ENCODE measurements at regions not wholly inside any gene's neighbourhood (a gene's known extent, or its start where the extent isn't known, plus 50 kb on each side); places are given as distances from the start of the nearest gene placed in this dataset.
A peak's percentile ranks its signal among the peaks of the same experiment; 100 is the strongest.

- H3K4me3 ChIP-seq, result no peak overlapping the region
- no peaks in the 10 kb centered on the region for H3K9me3 ChIP-seq
- no peaks in the 10 kb centered on the region for H3K4me1 ChIP-seq (ENCODE audit: control insufficient read depth in 1 of 2, low read depth in 2 of 2)
- H3K36me3 ChIP-seq, result no peaks in the 10 kb centered on the region
- H3K27ac ChIP-seq, result no peak overlapping the region
- peak; percentile 45 for TF ChIP-seq CTCF (IDR thresholded peaks at IDR 0.05)
- DNase-seq (ENCODE audit: low spot score), result no peak
- H3K27me3 ChIP-seq (replicated peaks; ENCODE audit: insufficient read depth), result no peaks in the 10 kb centered on the region
- no peak for ATAC-seq (ENCODE audit: insufficient number of reproducible peaks, low FRiP score, low read depth)
Measured at GRCh38 chr4:129344058-129344457, 248.1 kb downstream of the C4orf33 start.

GRCh38 chr4:129345609-129346008 is 249.7 kb downstream of the C4orf33 start:
- no peak for TF ChIP-seq CTCF (IDR thresholded peaks at IDR 0.05)
- Histone ChIP-seq H3K4me3 (no peak overlapping the region), H3K27ac (no peak overlapping the region), H3K27me3 (replicated peaks; ENCODE audit: insufficient read depth) (no peaks in the 10 kb centered on the region), H3K9me3 (no peaks in the 10 kb centered on the region), H3K36me3 (no peaks in the 10 kb centered on the region), H3K4me1 (ENCODE audit: control insufficient read depth in 1 of 2, low read depth in 2 of 2) (no peaks in the 10 kb centered on the region)
- DNase-seq (ENCODE audit: low spot score) (no peak), ATAC-seq (ENCODE audit: insufficient number of reproducible peaks, low FRiP score, low read depth) (no peak)

GRCh38 chr4:129346036-129346435 is 250.1 kb downstream of the C4orf33 start:
- no peaks in the 10 kb centered on the region for H3K27me3 ChIP-seq (replicated peaks; ENCODE audit: insufficient read depth)
- no peak for TF ChIP-seq CTCF (IDR thresholded peaks at IDR 0.05)

DNA sequence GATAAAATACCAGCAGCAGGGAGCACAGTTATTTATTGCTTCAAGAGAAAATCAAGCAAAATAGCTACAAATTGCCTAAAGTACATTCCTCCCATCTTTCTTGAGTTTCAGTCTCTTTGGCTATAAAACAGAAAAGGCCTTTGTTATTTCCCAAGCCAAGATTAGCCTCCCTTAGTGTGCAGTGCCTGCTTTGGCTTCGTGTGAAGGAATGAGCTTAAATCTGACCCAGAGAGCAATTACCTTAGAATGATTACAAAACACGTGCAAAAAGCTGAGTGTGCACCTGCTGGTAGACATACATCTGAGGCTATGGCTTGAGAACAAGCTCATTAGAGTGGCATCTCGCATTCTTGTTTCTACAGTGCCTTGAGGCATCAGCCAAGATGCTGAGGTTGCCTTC is 250.8 kb downstream of the C4orf33 start:
- Histone ChIP-seq H3K4me1 (ENCODE audit: control insufficient read depth in 1 of 2, low read depth in 2 of 2) (no peaks in the 10 kb centered on the region), H3K36me3 (no peaks in the 10 kb centered on the region), H3K4me3 (no peak overlapping the region), H3K27me3 (replicated peaks; ENCODE audit: insufficient read depth) (no peaks in the 10 kb centered on the region), H3K27ac (no peak overlapping the region), H3K9me3 (no peaks in the 10 kb centered on the region)
- no peak for TF ChIP-seq CTCF (IDR thresholded peaks at IDR 0.05)
- DNase-seq (ENCODE audit: low spot score), result no peak
- no peak for ATAC-seq (ENCODE audit: insufficient number of reproducible peaks, low FRiP score, low read depth)

More at GRCh38 chr4:129346036-129346435, 250.1 kb downstream of the C4orf33 start:
- no peak for ATAC-seq (ENCODE audit: insufficient number of reproducible peaks, low FRiP score, low read depth)
- Histone ChIP-seq H3K36me3 (no peaks in the 10 kb centered on the region), H3K4me3 (no peak overlapping the region), H3K9me3 (no peaks in the 10 kb centered on the region), H3K4me1 (ENCODE audit: control insufficient read depth in 1 of 2, low read depth in 2 of 2) (no peaks in the 10 kb centered on the region), H3K27ac (no peak overlapping the region)
- no peak for DNase-seq (ENCODE audit: low spot score)

DNA sequence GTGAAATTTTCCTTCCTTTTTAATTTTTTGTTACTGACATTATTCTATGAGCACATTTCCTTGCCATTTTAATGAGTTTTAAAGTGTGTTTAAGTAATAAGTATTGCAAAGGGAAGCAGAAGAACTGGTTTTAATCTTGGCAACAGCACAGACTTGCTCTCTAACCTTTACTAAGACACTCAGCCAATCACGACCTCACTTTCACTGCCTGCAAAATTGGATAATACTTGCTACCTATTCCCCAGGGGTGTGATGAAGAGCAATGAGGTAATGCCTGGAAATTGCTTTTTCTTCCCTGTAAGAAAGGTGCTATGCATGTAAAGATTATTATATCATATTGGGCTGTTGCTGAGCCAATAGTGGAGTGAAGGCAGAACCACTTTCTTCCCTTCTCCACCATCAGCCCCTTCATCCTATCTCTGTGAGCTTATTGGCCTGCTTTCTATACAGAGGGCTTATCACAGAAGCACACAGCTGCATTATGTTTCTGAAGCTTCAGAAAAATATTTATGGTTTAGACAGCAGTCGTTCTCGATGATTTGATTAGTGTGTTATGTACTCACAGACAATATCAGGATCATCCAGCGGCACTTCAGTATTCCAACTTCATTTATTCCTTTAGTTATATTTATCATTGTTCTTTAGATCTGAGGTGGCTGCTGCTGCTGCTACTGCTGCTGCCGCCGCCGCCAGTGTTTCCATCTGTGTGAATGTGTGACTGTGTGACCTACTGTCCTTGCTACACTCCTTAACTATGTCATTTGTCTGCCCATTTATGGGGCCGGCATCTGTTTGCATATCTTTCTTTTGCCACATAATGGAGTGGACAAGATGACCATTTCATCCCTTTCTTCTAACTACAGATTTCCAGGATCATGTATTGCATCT is 255.1 kb downstream of the C4orf33 start:
- peaks cover 4 to 11% of the 10 kb centered on the region in 2 donors for H3K4me1 ChIP-seq (ENCODE audit: control insufficient read depth in 1 of 2, low read depth in 2 of 2)
- H3K27me3 ChIP-seq (replicated peaks; ENCODE audit: insufficient read depth), result no peaks in the 10 kb centered on the region
- no peak overlapping the region for H3K27ac ChIP-seq
- no peak overlapping the region for H3K4me3 ChIP-seq
- TF ChIP-seq CTCF (IDR thresholded peaks at IDR 0.05), result no peak
- no peaks in the 10 kb centered on the region for H3K36me3 ChIP-seq
- DNase-seq (ENCODE audit: low spot score), result no peak
- no peak for ATAC-seq (ENCODE audit: insufficient number of reproducible peaks, low FRiP score, low read depth)
- no peaks in the 10 kb centered on the region for H3K9me3 ChIP-seq

All from thoracic aorta (tissue), 2 donors.